Upper lobe of left lung (tissue), 4 donors: ENCODE measurements at regions not wholly inside any gene's neighbourhood (a gene's known extent, or its start where the extent isn't known, plus 50 kb on each side); places are given as distances from the start of the nearest gene placed in this dataset.

Experiments
- CTCF ChIP-seq, 6 experiments: fragments of 450-650 bp in 4 of 6; fragments of 200-600 bp in 2 of 6; sonication (generic) in 2 of 6; IDR thresholded peaks; one replicate each; pipeline ENCODE4 v1.5.1; 2016 to 2019; ENCODE audit warnings: antibody characterized with exemption in 6 of 6
- EP300 ChIP-seq, 4 donors: sonication (generic); formaldehyde crosslinking; IDR thresholded peaks; one replicate each; pipeline ENCODE4 v1.5.1; 2017; ENCODE audit warnings: antibody characterized with exemption in 4 of 4, control low read depth in 2 of 4
- POLR2A ChIP-seq, 4 donors: fragments of 450-650 bp; IDR thresholded peaks; one replicate each; pipeline ENCODE4 v1.5.1; 2016 to 2017; ENCODE audit warnings: antibody characterized with exemption in 4 of 4, mild to moderate bottlenecking in 2 of 4
- POLR2AphosphoS5 ChIP-seq, 2 donors: sonication (generic); formaldehyde crosslinking; IDR thresholded peaks; one replicate each; pipeline ENCODE4 v1.5.1; 2017; ENCODE audit warnings: antibody characterized with exemption in 2 of 2

GRCh38 chr7:25521236-25521635 is 292.9 kb upstream of the NPVF start:
- TF ChIP-seq EP300 (IDR thresholded peaks at IDR 0.05) = no peak
- no peak for TF ChIP-seq CTCF (IDR thresholded peaks at IDR 0.05)
- TF ChIP-seq POLR2AphosphoS5 (IDR thresholded peaks at IDR 0.05) = no peak
- TF ChIP-seq POLR2A (IDR thresholded peaks at IDR 0.05) = no peak
